Gastrocnemius medialis (tissue), 4 donors: ENCODE measurements at regions not wholly inside any gene's neighbourhood (a gene's known extent, or its start where the extent isn't known, plus 50 kb on each side); places are given as distances from the start of the nearest gene placed in this dataset.

ENCODE experiments used
- POLR2A ChIP-seq, 2 donors: fragments of 450-650 bp; IDR thresholded peaks; one replicate each; pipeline ENCODE4 v1.6.1; 2017; ENCODE audit warnings: antibody characterized with exemption in 2 of 2, mild to moderate bottlenecking in 2 of 2, moderate library complexity in 2 of 2
- TF ChIP-seq, protein P1 (sequence below), 5 experiments: fragments of 450-650 bp in 3 of 5; fragments of 200-600 bp in 2 of 5; sonication (generic) in 2 of 5; IDR thresholded peaks in 4 of 5; conservative IDR thresholded peaks in 1 of 5; 1 replicate in 4 of 5; 2 replicates in 1 of 5; pipeline ENCODE4 v1.5.1; 2016 to 2019; ENCODE audit warnings: antibody characterized with exemption in 5 of 5, mild to moderate bottlenecking in 3 of 5, moderate library complexity in 3 of 5

DNA sequence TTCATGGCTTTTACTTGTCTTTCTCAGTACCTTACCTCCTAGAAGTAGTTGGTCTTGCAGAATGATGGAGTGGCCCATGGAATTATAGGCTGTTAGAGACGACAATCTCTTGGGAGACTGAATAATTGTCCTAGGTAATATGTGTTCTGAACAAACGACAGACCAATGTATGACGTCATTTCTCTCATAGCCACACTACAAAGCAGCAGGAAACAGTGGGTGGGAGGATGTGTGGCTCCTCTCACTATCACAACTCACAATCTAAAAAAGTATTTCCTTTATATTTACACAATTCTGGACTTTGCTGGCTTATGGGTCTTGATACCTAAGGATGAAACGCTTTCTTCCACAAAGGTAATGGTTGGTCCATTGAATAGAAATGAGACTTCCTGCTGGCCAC is 183.9 kb downstream of the TOX3 start:
- TF ChIP-seq, protein P1, sequence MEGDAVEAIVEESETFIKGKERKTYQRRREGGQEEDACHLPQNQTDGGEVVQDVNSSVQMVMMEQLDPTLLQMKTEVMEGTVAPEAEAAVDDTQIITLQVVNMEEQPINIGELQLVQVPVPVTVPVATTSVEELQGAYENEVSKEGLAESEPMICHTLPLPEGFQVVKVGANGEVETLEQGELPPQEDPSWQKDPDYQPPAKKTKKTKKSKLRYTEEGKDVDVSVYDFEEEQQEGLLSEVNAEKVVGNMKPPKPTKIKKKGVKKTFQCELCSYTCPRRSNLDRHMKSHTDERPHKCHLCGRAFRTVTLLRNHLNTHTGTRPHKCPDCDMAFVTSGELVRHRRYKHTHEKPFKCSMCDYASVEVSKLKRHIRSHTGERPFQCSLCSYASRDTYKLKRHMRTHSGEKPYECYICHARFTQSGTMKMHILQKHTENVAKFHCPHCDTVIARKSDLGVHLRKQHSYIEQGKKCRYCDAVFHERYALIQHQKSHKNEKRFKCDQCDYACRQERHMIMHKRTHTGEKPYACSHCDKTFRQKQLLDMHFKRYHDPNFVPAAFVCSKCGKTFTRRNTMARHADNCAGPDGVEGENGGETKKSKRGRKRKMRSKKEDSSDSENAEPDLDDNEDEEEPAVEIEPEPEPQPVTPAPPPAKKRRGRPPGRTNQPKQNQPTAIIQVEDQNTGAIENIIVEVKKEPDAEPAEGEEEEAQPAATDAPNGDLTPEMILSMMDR (IDR thresholded peaks at IDR 0.05 in 4 of 5, conservative IDR thresholded peaks at IDR 0.05 in 1 of 5) = no peak
- TF ChIP-seq POLR2A (IDR thresholded peaks at IDR 0.05) = no peak
